GM12864 (cell line): ENCODE measurements at regions not wholly inside any gene's neighbourhood (a gene's known extent, or its start where the extent isn't known, plus 50 kb on each side); places are given as distances from the start of the nearest gene placed in this dataset.

Experiments
- DNase-seq: peaks from one replicate; pipeline ENCODE4 v3.0.0-alpha.2; 2011; ENCODE audit warnings: low read depth
- H3K4me3 ChIP-seq: 2 replicates; pipeline ENCODE4 v1.5.1; 2011; ENCODE audit warnings: mild to moderate bottlenecking, low read depth, low read length, control low read depth
- CTCF ChIP-seq: IDR thresholded peaks from 2 replicates; pipeline ENCODE4 v1.5.1; 2011; ENCODE audit warnings: low read depth, mild to moderate bottlenecking, moderate library complexity, low read length, control low read depth, inconsistent platforms; ENCODE audit errors: missing control alignments

GRCh38 chr9:73720601-73721000 is 568.9 kb downstream of the ANXA1 start:
- no peak overlapping the region for H3K4me3 ChIP-seq
- no peak for TF ChIP-seq CTCF
- no peak for DNase-seq

- DNase-seq = no peak
- no peak for TF ChIP-seq CTCF
- no peak overlapping the region for H3K4me3 ChIP-seq
Observed at GRCh38 chr9:73736270-73736669, 584.6 kb downstream of the ANXA1 start.

- no peak for DNase-seq
- TF ChIP-seq CTCF = no peak
- H3K4me3 ChIP-seq = no peak overlapping the region
Observed at GRCh38 chr9:73738741-73739530, 587.3 kb downstream of the ANXA1 start.

DNA sequence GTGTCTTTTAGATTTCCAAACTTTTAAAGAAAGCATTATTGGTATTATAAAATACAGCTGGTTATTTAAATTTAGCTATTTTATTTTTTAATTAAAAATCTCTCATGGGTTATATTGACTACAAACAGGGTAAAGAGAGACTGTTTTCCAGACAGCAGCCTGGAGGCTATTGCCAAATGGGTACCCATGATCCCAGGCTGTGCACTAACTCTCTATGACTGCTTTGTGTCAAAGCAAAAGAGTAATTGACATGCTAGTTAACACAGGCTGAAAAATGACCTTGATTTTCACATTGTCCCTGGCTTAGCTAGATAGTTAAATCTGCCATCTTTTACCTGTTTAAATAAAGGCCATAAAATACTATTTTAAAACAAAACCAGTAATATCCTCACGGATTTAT is 589.7 kb downstream of the ANXA1 start:
- TF ChIP-seq CTCF = no peak
- no peak for DNase-seq

DNA sequence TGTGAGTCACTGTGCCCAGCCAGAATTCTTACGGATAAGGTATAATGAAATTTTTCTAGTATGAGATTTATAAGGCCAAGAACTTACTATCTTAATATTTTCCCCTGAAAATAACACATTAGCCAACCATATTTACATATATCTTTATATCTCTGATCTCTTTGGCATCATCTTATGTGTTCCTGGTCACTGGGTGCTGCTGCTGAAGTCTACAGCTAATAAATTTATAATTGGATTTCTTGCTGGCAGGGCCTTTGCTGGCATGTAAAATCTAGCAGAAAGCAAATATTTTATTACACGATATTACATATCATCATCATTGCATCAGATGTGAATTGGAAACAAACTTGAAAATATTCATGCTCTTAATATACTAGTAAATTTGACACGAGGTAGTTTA is 590.7 kb downstream of the ANXA1 start:
- H3K4me3 ChIP-seq = no peak overlapping the region
- DNase-seq = no peak
- no peak for TF ChIP-seq CTCF

More for the DNA sequence above, 589.7 kb downstream of the ANXA1 start:
- H3K4me3 ChIP-seq = no peak overlapping the region

- DNase-seq = no peak
- TF ChIP-seq CTCF = no peak
- no peak overlapping the region for H3K4me3 ChIP-seq
Observed at GRCh38 chr9:73743826-73744225, 592.2 kb downstream of the ANXA1 start.

DNA sequence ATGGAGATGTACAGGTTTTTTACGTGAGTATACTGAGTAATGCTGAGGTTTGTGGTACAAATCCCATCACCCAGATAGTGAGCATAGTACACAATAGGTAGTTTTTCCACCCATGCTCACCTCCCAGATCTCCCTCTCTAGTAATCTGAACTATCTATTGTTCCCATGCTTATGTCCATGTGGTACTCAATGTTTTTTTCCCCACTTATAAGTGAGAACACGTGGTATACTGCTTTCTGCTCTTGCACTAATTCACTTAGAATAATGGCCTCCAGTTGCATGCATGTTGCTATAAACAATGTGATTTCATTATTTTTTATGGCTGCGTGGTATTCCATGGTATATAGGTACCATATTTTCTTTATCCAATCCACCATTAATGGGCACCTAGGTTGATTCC is 593.9 kb downstream of the ANXA1 start:
- H3K4me3 ChIP-seq = no peak overlapping the region
- TF ChIP-seq CTCF = no peak
- no peak for DNase-seq
